ENCODE measurements at regions not wholly inside any gene's neighbourhood (a gene's known extent, or its start where the extent isn't known, plus 50 kb on each side); places are given as distances from the start of the nearest gene placed in this dataset.
"Not testable (repeated sequence)": the region's sequence is repeated elsewhere in the genome, so short reads cannot be mapped to it uniquely, and the experiment has no call there.

- no peak overlapping the region for H2AFZ ChIP-seq (ENCODE audit: low read length)
- TF ChIP-seq EZH2 (IDR thresholded peaks at IDR 0.05; ENCODE audit: borderline replicate concordance, low read length) (no peak), CTCF (IDR thresholded peaks at IDR 0.05; ENCODE audit: low read length) (no peak)
- no peaks in the 10 kb centered on the region for H4K20me1 ChIP-seq (ENCODE audit: insufficient read depth, low read length)
- no peak overlapping the region for H3K9ac ChIP-seq (ENCODE audit: low read length)
- no peaks in the 10 kb centered on the region for H3K9me3 ChIP-seq (ENCODE audit: low read length)
- no peaks in the 10 kb centered on the region for H3K79me2 ChIP-seq (ENCODE audit: insufficient read depth, low read length)
- H3K36me3 ChIP-seq (ENCODE audit: insufficient read depth, low read length): no peaks in the 10 kb centered on the region
- H3K27me3 ChIP-seq (ENCODE audit: insufficient read depth, low read length): no peaks in the 10 kb centered on the region
- no peaks in the 10 kb centered on the region for H3K9me2 ChIP-seq (ENCODE audit: low read depth, low read length)
- H3K4me2 ChIP-seq (ENCODE audit: low read length): no peak overlapping the region
- H3K4me1 ChIP-seq (ENCODE audit: insufficient read depth, low read length, severe bottlenecking): no peaks in the 10 kb centered on the region
- no peaks in the 10 kb centered on the region for H3F3A ChIP-seq (ENCODE audit: insufficient read depth, low read length)
- no peak overlapping the region for H3K4me3 ChIP-seq (ENCODE audit: low read depth, low read length, poor library complexity, severe bottlenecking)
- H3K27ac ChIP-seq (ENCODE audit: low read depth, low read length, poor library complexity, severe bottlenecking): no peak overlapping the region
Observed at GRCh38 chr6:141878686-141879085, 254.0 kb upstream of the GJE1 start.

DNA sequence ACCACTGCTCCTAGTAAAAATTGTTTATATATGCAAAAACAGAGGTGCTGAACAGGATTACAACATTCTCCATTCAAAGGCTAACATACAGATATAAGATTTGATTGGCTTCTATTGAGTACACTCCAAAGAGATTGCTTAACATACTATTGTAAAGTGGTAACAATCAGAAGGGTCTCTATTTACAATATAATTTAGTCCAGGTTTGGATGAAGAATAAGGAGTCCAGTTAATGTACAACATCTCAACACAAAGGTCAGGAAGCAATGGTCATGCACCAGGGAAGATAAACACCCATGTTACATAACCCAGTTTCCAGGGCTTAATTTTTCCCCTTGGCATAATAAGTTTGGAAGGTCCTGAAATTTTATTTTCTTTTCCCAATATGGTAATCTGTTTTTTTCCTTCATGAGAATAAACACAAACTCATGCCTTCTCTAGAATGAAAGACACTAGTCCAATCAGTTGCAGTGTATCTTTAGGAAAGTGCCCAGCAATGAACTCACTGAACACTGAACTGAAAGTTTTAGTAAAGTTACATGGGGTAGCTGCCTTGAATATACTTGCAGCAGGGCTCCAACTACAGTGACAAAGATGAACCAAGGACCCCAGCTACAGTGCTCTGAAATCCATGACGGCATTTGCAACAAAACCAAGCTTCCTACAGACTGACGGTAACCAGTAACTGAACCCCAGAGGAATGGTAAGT, 255.3 kb upstream of the GJE1 start:
- H3K4me2 ChIP-seq (ENCODE audit: low read length): no peak overlapping the region
- no peaks in the 10 kb centered on the region for H3K4me1 ChIP-seq (ENCODE audit: insufficient read depth, low read length, severe bottlenecking)
- no peak overlapping the region for H3K9ac ChIP-seq (ENCODE audit: low read length)
- H3K36me3 ChIP-seq (ENCODE audit: insufficient read depth, low read length): no peaks in the 10 kb centered on the region
- H3F3A ChIP-seq (ENCODE audit: insufficient read depth, low read length): no peaks in the 10 kb centered on the region
- H3K79me2 ChIP-seq (ENCODE audit: insufficient read depth, low read length): no peaks in the 10 kb centered on the region
- H3K27me3 ChIP-seq (ENCODE audit: insufficient read depth, low read length): no peaks in the 10 kb centered on the region
- no peaks in the 10 kb centered on the region for H4K20me1 ChIP-seq (ENCODE audit: insufficient read depth, low read length)
- TF ChIP-seq CTCF (IDR thresholded peaks at IDR 0.05; ENCODE audit: low read length) (no peak), EZH2 (IDR thresholded peaks at IDR 0.05; ENCODE audit: borderline replicate concordance, low read length) (no peak)
- no peak overlapping the region for H3K4me3 ChIP-seq (ENCODE audit: low read depth, low read length, poor library complexity, severe bottlenecking)
- no peaks in the 10 kb centered on the region for H3K9me3 ChIP-seq (ENCODE audit: low read length)
- no peak overlapping the region for H3K27ac ChIP-seq (ENCODE audit: low read depth, low read length, poor library complexity, severe bottlenecking)
- H2AFZ ChIP-seq (ENCODE audit: low read length): no peak overlapping the region
- H3K9me2 ChIP-seq (ENCODE audit: low read depth, low read length): no peaks in the 10 kb centered on the region

DNA sequence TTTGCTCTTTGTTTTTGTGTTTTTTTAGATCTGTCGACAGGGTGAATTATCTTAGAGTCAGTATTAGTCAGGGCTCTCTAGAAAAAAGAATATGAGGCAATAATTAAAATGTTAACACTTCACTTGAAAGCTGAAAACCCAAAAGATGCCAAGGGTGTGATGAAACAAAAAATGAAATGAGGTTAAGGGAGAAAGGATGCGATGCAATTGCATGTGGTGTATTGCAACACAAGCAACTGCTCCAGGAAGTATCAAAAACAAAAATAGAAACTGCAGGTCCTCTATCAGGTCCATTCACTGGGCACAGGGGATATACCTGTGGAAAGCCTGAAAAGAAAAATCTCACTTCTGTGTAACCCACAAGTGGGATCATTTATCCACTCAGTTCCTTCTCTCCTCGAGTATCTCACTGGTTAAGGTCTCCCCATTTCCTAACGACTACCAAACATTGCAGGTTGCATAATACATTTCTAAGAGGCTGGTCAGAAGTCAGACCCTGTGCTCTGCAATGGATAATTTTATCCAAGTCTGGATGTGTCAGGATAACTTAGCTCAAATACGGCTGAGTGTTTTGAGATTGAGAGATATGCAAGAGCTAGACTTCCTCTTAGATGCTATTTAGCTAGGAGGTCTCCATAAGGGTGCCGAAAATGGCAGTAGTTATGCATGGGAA, 257.7 kb upstream of the GJE1 start:
- Histone ChIP-seq H3K4me3 (ENCODE audit: low read depth, low read length, poor library complexity, severe bottlenecking) (no peak overlapping the region), H3K79me2 (ENCODE audit: insufficient read depth, low read length) (no peaks in the 10 kb centered on the region), H4K20me1 (ENCODE audit: insufficient read depth, low read length) (no peaks in the 10 kb centered on the region), H3K36me3 (ENCODE audit: insufficient read depth, low read length) (no peaks in the 10 kb centered on the region), H3K9ac (ENCODE audit: low read length) (no peak overlapping the region), H3F3A (ENCODE audit: insufficient read depth, low read length) (no peaks in the 10 kb centered on the region), H3K9me2 (ENCODE audit: low read depth, low read length) (no peaks in the 10 kb centered on the region), H3K27ac (ENCODE audit: low read depth, low read length, poor library complexity, severe bottlenecking) (no peak overlapping the region), H3K27me3 (ENCODE audit: insufficient read depth, low read length) (no peaks in the 10 kb centered on the region), H3K9me3 (ENCODE audit: low read length) (no peaks in the 10 kb centered on the region), H3K4me2 (ENCODE audit: low read length) (no peak overlapping the region), H3K4me1 (ENCODE audit: insufficient read depth, low read length, severe bottlenecking) (no peaks in the 10 kb centered on the region), H2AFZ (ENCODE audit: low read length) (no peak overlapping the region)
- TF ChIP-seq EZH2 (IDR thresholded peaks at IDR 0.05; ENCODE audit: borderline replicate concordance, low read length): no peak
- TF ChIP-seq CTCF (IDR thresholded peaks at IDR 0.05; ENCODE audit: low read length): no peak

- H3K9me3 ChIP-seq (ENCODE audit: low read length); H3K27me3 ChIP-seq (ENCODE audit: insufficient read depth, low read length); H3K4me3 ChIP-seq (ENCODE audit: low read depth, low read length, poor library complexity, severe bottlenecking); H2AFZ ChIP-seq (ENCODE audit: low read length); H3K4me2 ChIP-seq (ENCODE audit: low read length); H4K20me1 ChIP-seq (ENCODE audit: insufficient read depth, low read length); H3K36me3 ChIP-seq (ENCODE audit: insufficient read depth, low read length); H3K9me2 ChIP-seq (ENCODE audit: low read depth, low read length); H3K79me2 ChIP-seq (ENCODE audit: insufficient read depth, low read length); H3K9ac ChIP-seq (ENCODE audit: low read length); H3K27ac ChIP-seq (ENCODE audit: low read depth, low read length, poor library complexity, severe bottlenecking); H3K4me1 ChIP-seq (ENCODE audit: insufficient read depth, low read length, severe bottlenecking); H3F3A ChIP-seq (ENCODE audit: insufficient read depth, low read length): not testable (repeated sequence)
Observed at GRCh38 chr6:141869509-141869908, 263.2 kb upstream of the GJE1 start.
